ENCODE measurements at regions not wholly inside any gene's neighbourhood (a gene's known extent, or its start where the extent isn't known, plus 50 kb on each side); places are given as distances from the start of the nearest gene placed in this dataset.

GRCh38 chr10:4693967-4694366 lies 132.0 kb upstream of the AKR1E2 start:
- H3K27me3 Mint-ChIP-seq (ENCODE audit: insufficient read depth, unreplicated experiment) = peaks cover 10% of the 10 kb centered on the region
- no TSS peak for BruUV-seq (replicated peaks)
- no peaks in the 10 kb centered on the region for H3K9me3 ChIP-seq
- ChIA-PET POLR2A (no interaction called here), CTCF (no interaction called here)
- peaks cover 6% of the 10 kb centered on the region for H3K4me1 Mint-ChIP-seq (ENCODE audit: low read depth, unreplicated experiment)
- intact Hi-C loops (cut with micrococcal nuclease; ENCODE audit: unreplicated experiment) = no loop called here
- no peaks in the 10 kb centered on the region for H3K9me3 Mint-ChIP-seq (ENCODE audit: unreplicated experiment)
- H3K36me3 Mint-ChIP-seq (ENCODE audit: insufficient read depth, unreplicated experiment) = no peaks in the 10 kb centered on the region
- no peaks in the 10 kb centered on the region for H3K36me3 ChIP-seq (ENCODE audit: control insufficient read depth, insufficient read depth, low read length)
- no peaks in the 10 kb centered on the region for H3K4me1 ChIP-seq
- no peak for TF ChIP-seq CTCF (IDR thresholded peaks at IDR 0.05; ENCODE audit: insufficient read depth in 1 of 2, low read depth in 1 of 2, low read length in 1 of 2, severe bottlenecking in 1 of 2, unreplicated experiment in 1 of 2)
- H3K27ac Mint-ChIP-seq (ENCODE audit: unreplicated experiment) = no peak overlapping the region
- no peaks in the 10 kb centered on the region for H3K27me3 ChIP-seq (replicated peaks; ENCODE audit: control insufficient read depth, insufficient read depth, low read length)
- no peak overlapping the region for H3K4me3 Mint-ChIP-seq (ENCODE audit: unreplicated experiment)
- H3K4me3 ChIP-seq (ENCODE audit: low read depth, low read length) = no peak overlapping the region
- no peak for DNase-seq

GRCh38 chr10:4692206-4692605 lies 133.8 kb upstream of the AKR1E2 start:
- H3K4me1 ChIP-seq = no peaks in the 10 kb centered on the region
- Mint-ChIP-seq H3K36me3 (ENCODE audit: insufficient read depth, unreplicated experiment) (no peaks in the 10 kb centered on the region), H3K27me3 (ENCODE audit: insufficient read depth, unreplicated experiment) (peaks cover 7% of the 10 kb centered on the region), H3K4me1 (ENCODE audit: low read depth, unreplicated experiment) (peaks cover 6% of the 10 kb centered on the region), H3K27ac (ENCODE audit: unreplicated experiment) (no peak overlapping the region), H3K4me3 (ENCODE audit: unreplicated experiment) (no peak overlapping the region), H3K9me3 (ENCODE audit: unreplicated experiment) (no peaks in the 10 kb centered on the region)
- ChIA-PET CTCF (no interaction called here), POLR2A (no interaction called here)
- TF ChIP-seq CTCF (IDR thresholded peaks at IDR 0.05; ENCODE audit: insufficient read depth in 1 of 2, low read depth in 1 of 2, low read length in 1 of 2, severe bottlenecking in 1 of 2, unreplicated experiment in 1 of 2) = no peak
- no peaks in the 10 kb centered on the region for H3K36me3 ChIP-seq (ENCODE audit: control insufficient read depth, insufficient read depth, low read length)
- no peaks in the 10 kb centered on the region for H3K27me3 ChIP-seq (replicated peaks; ENCODE audit: control insufficient read depth, insufficient read depth, low read length)
- no TSS peak for BruUV-seq (replicated peaks)
- no peak overlapping the region for H3K4me3 ChIP-seq (ENCODE audit: low read depth, low read length)
- intact Hi-C loops (cut with micrococcal nuclease; ENCODE audit: unreplicated experiment) = no loop called here
- DNase-seq = no peak
- no peaks in the 10 kb centered on the region for H3K9me3 ChIP-seq

GRCh38 chr10:4691776-4692175 lies 134.2 kb upstream of the AKR1E2 start:
- DNase-seq = no peak
- ChIA-PET POLR2A (no interaction called here), CTCF (no interaction called here)
- Mint-ChIP-seq H3K27me3 (ENCODE audit: insufficient read depth, unreplicated experiment) (peaks cover 4% of the 10 kb centered on the region), H3K4me3 (ENCODE audit: unreplicated experiment) (no peak overlapping the region), H3K4me1 (ENCODE audit: low read depth, unreplicated experiment) (peaks cover 6% of the 10 kb centered on the region), H3K36me3 (ENCODE audit: insufficient read depth, unreplicated experiment) (no peaks in the 10 kb centered on the region), H3K9me3 (ENCODE audit: unreplicated experiment) (no peaks in the 10 kb centered on the region), H3K27ac (ENCODE audit: unreplicated experiment) (no peak overlapping the region)
- Histone ChIP-seq H3K27me3 (replicated peaks; ENCODE audit: control insufficient read depth, insufficient read depth, low read length) (no peaks in the 10 kb centered on the region), H3K36me3 (ENCODE audit: control insufficient read depth, insufficient read depth, low read length) (no peaks in the 10 kb centered on the region), H3K4me1 (no peaks in the 10 kb centered on the region), H3K9me3 (no peaks in the 10 kb centered on the region), H3K4me3 (ENCODE audit: low read depth, low read length) (no peak overlapping the region)
- intact Hi-C loops (cut with micrococcal nuclease; ENCODE audit: unreplicated experiment) = no loop called here
- TF ChIP-seq CTCF (IDR thresholded peaks at IDR 0.05; ENCODE audit: insufficient read depth in 1 of 2, low read depth in 1 of 2, low read length in 1 of 2, severe bottlenecking in 1 of 2, unreplicated experiment in 1 of 2) = no peak
- BruUV-seq (replicated peaks) = no TSS peak
